Endothelial cell of umbilical vein (primary cell): ENCODE measurements at regions not wholly inside any gene's neighbourhood (a gene's known extent, or its start where the extent isn't known, plus 50 kb on each side); places are given as distances from the start of the nearest gene placed in this dataset.

Experiments used
- CTCF ChIP-seq, 2 donors: IDR thresholded peaks; 1 replicate in 1 of 2; 2 replicates in 1 of 2; pipeline ENCODE4 v1.5.1; 2011; ENCODE audit warnings: low read length in 2 of 2, mild to moderate bottlenecking in 2 of 2, moderate library complexity in 2 of 2, control low read depth in 1 of 2, inconsistent platforms in 1 of 2, low read depth in 1 of 2; ENCODE audit not compliant: insufficient read depth in 1 of 2; ENCODE audit errors: extremely low read depth in 1 of 2
- EZH2 ChIP-seq: IDR thresholded peaks from 2 replicates; pipeline ENCODE4 v1.6.1; 2012; ENCODE audit warnings: borderline replicate concordance, low read depth, mild to moderate bottlenecking, moderate library complexity, low read length, inconsistent platforms; ENCODE audit not compliant: severe bottlenecking
- FOS ChIP-seq: IDR thresholded peaks from 2 replicates; pipeline ENCODE4 v1.6.1; 2011; ENCODE audit warnings: mild to moderate bottlenecking, low read length, moderate library complexity, borderline replicate concordance; ENCODE audit not compliant: insufficient read depth
- JUN ChIP-seq: IDR thresholded peaks from 2 replicates; pipeline ENCODE4 v1.6.1; 2011; ENCODE audit warnings: borderline replicate concordance, low read depth; ENCODE audit not compliant: insufficient read length, insufficient read depth
- MAX ChIP-seq: IDR thresholded peaks from 2 replicates; pipeline ENCODE4 v1.6.1; 2011; ENCODE audit not compliant: insufficient read depth, insufficient read length
- MYC ChIP-seq: IDR thresholded peaks from one replicate; pipeline ENCODE4 v1.6.1; 2011; ENCODE audit warnings: mild to moderate bottlenecking, low read depth, low read length
- POLR2A ChIP-seq: IDR thresholded peaks from 2 replicates; pipeline ENCODE4 v1.6.1; 2012; ENCODE audit warnings: low read depth, mild to moderate bottlenecking, control low read depth, low read length
- POLR2AphosphoS5 ChIP-seq: IDR thresholded peaks from 2 replicates; pipeline ENCODE4 v1.6.1; 2012; ENCODE audit warnings: low read depth, mild to moderate bottlenecking, control low read depth, low read length, moderate library complexity; ENCODE audit not compliant: insufficient read depth

GRCh38 chr2:105561401-105561800 is 162.6 kb upstream of the FHL2 start:
- TF ChIP-seq CTCF (IDR thresholded peaks at IDR 0.05; ENCODE audit: extremely low read depth in 1 of 2, insufficient read depth in 1 of 2, low read depth in 1 of 2, low read length in 2 of 2) (no peak), POLR2A (no peak), POLR2AphosphoS5 (no peak), EZH2 (no peak), JUN (no peak), FOS (no peak), MAX (no peak), MYC (no peak)
